22Rv1 (cell line): ENCODE measurements at regions not wholly inside any gene's neighbourhood (a gene's known extent, or its start where the extent isn't known, plus 50 kb on each side); places are given as distances from the start of the nearest gene placed in this dataset.

ENCODE experiments used
- H3K27ac ChIP-seq: fragments of 450-650 bp; 2 replicates; pipeline ENCODE4 v1.5.1; 2017
- CTCF ChIP-seq: fragments of 450-650 bp; IDR thresholded peaks from 2 replicates; pipeline ENCODE4 v1.5.1; 2017; ENCODE audit warnings: mild to moderate bottlenecking
- ZFX ChIP-seq: fragments of 450-650 bp; IDR thresholded peaks from 2 replicates; pipeline ENCODE4 v1.6.1; 2017; ENCODE audit warnings: antibody characterized with exemption, borderline replicate concordance

DNA sequence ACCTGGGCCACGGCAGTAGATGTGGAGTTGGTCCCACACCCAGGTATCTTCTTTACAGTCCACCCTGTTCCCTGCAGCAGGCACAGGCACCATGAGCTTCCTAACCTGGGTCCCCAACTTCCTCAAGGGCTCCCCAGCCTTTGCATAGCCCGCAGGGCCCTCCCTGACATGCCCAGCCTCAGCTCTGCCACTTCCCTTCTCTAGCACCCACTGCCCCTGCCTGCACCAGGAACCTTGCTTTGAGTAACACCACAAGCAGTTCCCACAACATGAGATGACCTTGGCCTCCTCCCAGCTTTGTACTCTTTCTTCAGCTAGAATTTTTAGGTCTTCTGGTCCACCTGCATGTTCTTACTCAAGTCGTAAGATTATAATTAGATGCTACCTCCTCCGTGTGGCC, 92.2 kb upstream of the ZPBP start:
- TF ChIP-seq ZFX = no peak
- no peak for TF ChIP-seq CTCF
- no peak overlapping the region for H3K27ac ChIP-seq

DNA sequence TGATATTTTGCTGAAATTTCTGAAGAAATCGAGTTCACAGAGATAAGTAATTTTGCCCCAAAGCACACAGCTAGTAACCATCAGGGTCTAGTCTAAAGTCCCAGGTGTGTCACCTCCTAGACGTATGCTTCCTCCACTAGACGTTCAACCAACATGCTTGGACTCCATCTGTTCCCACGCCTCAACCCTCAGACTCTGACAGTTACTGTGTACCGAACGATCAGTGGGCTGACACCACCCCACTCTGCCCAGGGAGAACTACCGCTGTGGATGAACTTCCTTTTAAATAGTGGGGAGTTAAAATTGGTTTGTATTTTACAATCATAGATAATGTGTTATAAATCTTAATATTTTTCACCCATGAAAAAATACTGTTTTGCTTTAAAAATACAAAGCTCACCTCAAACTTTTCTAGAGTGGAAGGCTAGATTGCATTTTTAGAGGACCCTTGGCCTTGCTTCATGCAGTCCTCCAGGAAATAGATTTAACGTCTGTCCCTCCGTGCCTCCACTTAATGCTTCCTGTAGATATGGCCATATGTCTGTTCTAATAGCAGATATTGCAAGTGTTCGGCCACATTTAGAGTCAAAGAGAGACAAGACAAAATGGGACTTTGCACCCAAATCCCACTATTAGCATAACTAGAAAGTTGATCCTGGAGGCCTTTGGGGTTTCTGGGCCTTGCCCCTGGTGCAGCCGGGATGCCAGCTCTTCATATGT, 91.4 kb upstream of the ZPBP start:
- TF ChIP-seq CTCF = no peak
- no peak for TF ChIP-seq ZFX
- no peak overlapping the region for H3K27ac ChIP-seq

DNA sequence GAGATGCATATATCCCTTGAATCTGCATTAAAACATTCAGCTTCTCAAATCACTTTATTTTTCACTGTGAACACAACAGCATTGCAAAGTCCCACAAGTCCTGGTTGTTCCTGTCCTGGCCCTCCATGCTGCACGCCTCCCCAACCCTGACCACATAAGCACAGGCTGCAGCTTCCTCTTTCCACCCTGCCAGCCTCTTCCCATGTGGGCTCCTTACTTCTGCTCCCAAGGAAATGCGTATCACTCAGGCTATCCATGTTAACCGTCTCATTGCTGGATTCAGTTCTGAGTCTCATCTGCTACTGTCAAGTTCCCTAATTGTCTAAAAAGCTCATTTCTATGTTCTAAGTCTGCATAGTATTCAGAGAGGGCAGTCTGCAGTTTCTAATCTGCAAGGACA, 89.7 kb upstream of the ZPBP start:
- no peak overlapping the region for H3K27ac ChIP-seq
- TF ChIP-seq ZFX = no peak
- no peak for TF ChIP-seq CTCF

DNA sequence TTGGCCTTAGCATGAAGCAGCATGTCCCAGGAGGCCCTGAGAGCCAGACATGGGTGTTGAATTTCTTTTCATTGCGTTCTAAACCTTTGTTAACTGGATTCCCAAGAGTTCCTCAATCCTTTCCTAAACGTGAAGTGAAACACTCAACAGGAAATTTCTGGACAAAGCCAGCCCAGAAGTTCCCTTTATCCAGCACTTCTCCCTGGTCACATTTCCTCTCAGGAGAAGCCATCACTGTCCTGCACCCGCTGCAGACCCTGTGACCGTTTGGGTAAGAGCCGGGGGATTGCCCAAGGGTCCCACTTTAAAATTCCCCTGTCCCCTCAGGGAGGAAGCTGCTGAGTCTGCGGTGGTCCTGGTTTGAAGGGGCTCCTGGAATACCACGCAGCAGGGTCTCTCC, 88.0 kb upstream of the ZPBP start:
- no peak overlapping the region for H3K27ac ChIP-seq
- TF ChIP-seq ZFX = no peak
- no peak for TF ChIP-seq CTCF

GRCh38 chr7:50178166-50178565, 85.1 kb upstream of the ZPBP start:
- H3K27ac ChIP-seq = no peak overlapping the region
- no peak for TF ChIP-seq CTCF

DNA sequence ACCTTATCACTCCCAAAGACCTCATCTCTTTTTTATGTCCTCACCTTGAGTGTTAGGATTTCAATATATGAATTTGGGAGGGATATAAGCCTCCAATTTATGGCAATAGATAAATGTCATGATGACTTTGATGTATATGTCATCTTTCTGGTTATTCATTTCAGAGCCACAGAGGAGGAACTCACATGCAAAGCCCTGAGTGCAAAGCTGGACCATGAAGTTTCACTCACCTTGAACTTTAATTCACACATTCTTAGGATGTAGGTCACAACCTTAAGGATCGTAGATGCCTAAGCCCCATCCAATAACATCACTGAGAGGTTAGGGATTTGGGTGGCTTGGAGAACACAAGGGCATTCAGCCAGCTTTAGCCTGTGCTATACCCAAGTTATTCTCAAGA, 81.9 kb upstream of the ZPBP start:
- H3K27ac ChIP-seq = no peak overlapping the region
- TF ChIP-seq ZFX (no peak), CTCF (no peak)

DNA sequence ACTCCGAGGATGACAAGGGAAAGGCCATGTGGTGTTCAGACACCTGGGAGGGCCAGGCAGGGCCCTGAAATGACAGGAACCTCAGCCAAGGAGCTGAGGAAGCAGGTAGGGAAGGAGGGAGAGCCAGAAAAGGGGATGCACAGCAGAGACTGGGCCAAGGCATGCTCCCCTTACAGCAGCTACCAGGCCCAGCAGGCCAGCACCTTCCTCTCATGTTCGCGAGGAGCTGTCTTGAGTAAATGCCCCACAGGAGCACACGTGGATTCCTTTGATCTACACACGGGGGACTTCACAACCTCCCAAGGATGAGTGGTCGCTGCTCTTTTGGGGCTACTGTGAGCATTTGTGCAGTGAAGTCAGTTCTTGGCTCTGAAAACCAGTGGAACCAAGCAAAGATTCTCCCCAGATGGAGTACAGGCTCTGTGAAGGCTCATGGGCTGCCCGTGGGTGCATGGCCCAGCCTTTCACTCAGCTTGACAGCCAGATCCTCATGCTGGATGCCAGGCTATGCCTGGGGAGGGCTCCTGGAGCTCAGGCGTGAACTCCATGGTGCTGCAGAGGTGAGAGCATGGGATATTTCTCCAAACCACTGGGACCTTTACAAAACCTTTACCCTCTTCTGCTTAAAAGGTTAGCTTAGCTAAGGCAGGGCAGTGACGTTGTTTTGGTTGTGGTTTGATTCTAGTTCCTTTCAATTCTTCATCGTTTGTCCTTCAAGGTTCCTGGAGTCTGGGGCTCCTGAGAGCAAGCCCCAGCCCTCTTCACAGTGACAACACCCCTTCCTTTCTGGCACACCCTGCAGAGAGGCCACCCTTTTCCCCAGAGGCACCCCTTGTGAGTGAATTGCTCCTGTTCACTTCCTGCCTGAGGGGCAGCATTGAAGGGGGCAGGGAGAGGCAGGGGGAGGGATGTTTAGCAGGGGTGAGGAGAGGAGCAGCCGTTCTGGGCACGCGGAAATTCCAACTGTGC, 74.2 kb upstream of the ZPBP start:
- TF ChIP-seq ZFX (no peak), CTCF (no peak)

More for the DNA sequence above, 74.2 kb upstream of the ZPBP start:
- no peak overlapping the region for H3K27ac ChIP-seq
